Stimulated activated CD8-positive, alpha-beta memory T cell treated with anti-CD3 and anti-CD28 coated beads, Interleukin-2, amount 100 ng/mL, for 48 hours (primary cell): ENCODE measurements at regions not wholly inside any gene's neighbourhood (a gene's known extent, or its start where the extent isn't known, plus 50 kb on each side); places are given as distances from the start of the nearest gene placed in this dataset.

Experiments used
- DNase-seq, 2 donors: peaks; one replicate each; pipeline ENCODE4 v3.0.0-alpha.2; 2020; ENCODE audit warnings: low read depth in 2 of 2

DNA sequence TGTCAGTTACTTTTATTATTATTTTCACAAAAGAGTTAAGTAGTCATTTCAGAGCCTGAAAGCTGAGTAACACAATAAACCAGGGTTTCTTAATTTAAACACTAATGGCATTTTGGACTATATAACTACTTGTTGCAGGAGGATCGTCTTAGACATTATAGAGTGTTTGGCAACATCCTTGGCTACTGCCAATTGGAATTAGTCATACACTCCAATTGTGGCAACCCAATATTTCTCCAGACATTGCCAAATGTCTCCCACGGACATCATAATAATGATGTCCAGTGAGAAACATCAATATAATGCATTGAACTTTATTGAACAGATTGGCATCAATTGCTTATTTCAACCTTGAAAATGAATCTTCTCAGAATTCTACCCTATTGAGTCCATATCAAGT, 441.9 kb upstream of the ADGRL4 start:
- DNase-seq, result no peak

GRCh38 chr1:79441238-79441637, 434.7 kb upstream of the ADGRL4 start:
- no peak for DNase-seq

DNA sequence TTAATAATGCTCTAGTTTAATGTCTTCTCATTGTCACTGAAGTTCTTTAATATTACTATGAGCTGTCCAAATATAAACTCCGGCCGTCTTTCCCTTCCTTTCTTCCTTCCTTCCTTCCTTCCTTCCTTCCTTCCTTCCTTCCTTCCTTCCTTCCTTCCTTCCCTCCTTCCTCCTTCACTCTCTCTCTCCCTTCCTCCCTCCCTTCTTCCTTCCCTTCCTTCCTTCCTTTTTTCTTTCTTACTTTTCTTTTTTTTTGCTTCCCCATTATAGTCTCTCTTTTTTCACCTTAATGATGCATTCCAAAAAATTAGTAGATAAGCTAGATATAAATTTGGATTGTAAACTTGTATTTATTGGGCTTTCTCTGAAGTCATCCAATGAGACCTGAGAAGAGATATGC, 431.0 kb upstream of the ADGRL4 start:
- DNase-seq, result no peak

DNA sequence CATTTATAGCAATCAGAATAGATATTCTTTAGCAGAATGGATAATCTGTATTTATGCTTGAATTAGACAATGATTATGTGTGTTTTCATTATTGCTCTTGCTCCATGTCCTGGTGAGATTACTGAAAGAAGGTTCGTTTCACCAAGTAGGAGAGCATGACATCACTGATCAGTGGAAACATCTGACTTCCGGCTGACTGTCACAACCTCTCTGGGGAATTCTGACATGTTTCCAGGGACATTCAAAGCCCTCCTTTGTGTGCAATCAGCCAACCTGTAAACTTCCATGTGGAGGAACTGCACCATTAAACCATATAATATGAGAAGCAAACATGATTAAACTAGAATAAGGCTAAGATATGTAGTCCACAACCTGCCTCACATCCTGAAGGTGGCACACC, 424.8 kb upstream of the ADGRL4 start:
- DNase-seq, result no peak

GRCh38 chr1:79430437-79430836, 423.9 kb upstream of the ADGRL4 start:
- DNase-seq, result no peak

DNA sequence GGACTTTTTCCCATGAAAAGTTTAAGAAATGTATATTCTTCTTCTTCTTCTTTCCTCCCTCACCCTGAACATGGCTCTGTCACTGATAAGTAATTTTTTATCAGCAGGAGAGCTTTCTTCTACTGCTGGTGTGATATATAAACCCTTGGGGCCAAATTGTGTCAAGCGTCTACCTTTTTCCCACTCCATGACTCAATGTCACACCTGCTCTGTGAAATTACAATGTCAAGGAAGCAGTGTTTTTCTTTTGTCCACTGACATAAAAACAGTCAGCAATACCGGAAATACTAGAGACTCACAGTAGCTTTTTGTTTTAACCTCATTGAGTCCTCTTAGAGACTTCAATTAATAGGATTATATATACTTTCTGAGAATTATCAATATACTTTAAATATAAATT, 416.2 kb upstream of the ADGRL4 start:
- no peak for DNase-seq

DNA sequence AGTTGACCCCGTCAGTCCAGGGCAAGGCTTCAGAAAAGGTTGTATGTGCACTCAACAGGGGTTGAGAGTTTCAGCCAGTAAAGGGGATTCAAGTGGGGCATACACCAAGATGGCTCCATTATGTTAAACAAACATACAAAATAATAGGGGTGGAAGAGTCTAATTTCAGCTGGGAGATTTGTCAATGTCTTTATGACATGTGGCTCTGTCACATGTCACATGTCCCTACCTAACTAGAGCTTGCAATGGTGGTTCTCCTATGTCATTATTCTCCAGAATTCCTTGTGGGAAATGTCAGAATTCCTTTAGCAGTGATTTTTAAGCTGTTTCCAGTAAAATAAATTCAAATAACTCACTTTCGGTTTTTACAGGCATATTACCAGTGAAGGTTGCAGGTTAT, 392.0 kb upstream of the ADGRL4 start:
- DNase-seq, result no peak

- DNase-seq, result no peak
These were observed 390.4 kb upstream of the ADGRL4 start for GRCh38 chr1:79396901-79397300.

DNA sequence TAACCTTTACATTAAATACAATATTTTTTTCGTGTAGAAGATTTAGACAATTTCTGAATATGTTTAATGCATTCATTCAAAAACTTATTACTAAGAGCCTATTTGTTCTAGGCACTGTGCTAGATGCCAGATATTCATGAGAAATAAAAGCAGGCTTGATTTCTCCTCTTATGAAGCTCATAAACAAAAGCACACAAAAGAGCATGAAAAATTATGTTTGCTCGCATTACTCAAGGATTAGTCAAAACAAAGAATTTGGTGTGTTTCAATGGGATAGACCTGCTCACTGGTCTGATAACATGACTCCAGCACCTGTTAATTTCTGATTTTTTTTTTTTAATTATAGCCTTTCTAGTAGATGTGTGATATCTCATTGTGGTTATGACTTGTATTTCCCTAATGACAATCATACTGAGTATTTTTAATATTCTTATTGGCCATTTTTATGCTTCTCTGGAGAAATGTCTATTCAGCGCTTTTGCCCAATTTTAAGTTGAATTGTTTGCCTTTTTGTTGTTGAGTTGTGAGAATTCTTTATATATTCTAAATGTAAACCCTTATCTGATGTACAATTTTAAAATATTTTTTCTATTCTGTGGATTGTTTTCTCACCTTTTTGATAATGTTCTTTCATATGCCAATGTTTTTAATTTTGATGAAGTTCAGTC, 382.3 kb upstream of the ADGRL4 start:
- DNase-seq, result no peak

GRCh38 chr1:79386730-79387129, 380.2 kb upstream of the ADGRL4 start:
- DNase-seq, result no peak

DNA sequence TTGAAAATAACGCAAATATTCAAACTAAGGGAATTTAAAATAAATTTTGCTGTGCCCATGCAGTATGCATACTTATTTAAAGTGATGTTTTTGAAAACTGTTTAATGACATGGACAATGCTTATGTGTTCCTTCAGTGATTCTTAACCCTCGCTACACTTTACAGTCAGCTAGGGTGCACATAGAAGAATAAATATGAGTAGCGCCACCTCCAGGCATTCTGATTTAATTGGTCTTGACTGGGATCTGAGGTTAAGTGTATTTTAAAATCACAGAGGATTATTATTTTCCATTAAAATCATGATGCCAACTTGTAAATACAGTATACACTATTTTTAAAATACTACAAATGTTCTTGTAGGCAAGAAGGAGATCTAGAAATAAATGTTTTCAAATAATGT, 373.5 kb upstream of the ADGRL4 start:
- DNase-seq, result no peak

GRCh38 chr1:79376106-79376505, 369.6 kb upstream of the ADGRL4 start:
- no peak for DNase-seq

DNA sequence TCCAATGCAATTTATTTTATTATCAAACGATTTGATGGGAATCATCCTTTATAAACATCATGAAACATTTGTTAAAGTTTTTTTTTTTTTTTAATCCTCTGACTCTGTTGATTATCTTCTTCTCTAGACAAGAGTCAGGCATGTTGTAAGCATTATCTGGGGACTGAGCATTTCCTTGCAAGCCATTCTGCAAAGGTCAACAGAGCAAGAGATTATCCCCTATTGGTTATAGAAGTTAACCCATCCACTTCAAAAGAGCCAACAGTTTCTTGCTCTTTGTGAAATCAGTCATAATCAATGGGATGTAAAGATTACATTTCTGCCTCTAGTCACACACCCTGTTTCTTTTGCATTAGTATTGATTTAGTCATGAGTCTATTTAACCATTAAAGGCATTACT, 368.8 kb upstream of the ADGRL4 start:
- no peak for DNase-seq

DNA sequence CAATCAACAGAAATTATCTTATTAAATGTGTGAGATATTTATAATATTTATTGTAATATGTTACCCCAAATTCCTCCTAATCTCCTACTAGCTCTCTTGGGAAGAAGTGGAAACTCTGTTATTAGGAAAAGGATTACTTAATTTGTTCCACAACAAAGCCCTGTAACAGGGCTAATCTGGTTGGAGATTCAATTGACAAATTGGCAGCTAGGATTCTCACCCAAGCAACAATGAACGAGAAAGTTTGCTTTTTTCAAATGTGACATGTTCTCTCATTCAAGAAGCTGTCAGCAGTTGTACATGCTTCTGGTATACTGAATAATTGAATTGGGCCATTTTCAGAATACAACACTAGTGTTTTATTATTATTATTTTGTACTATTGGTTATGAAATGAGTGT, 367.9 kb upstream of the ADGRL4 start:
- DNase-seq, result no peak

- no peak for DNase-seq
These were observed 367.1 kb upstream of the ADGRL4 start for GRCh38 chr1:79373481-79374125.

- DNase-seq, result no peak
These were observed 365.3 kb upstream of the ADGRL4 start for GRCh38 chr1:79371802-79372201.

DNA sequence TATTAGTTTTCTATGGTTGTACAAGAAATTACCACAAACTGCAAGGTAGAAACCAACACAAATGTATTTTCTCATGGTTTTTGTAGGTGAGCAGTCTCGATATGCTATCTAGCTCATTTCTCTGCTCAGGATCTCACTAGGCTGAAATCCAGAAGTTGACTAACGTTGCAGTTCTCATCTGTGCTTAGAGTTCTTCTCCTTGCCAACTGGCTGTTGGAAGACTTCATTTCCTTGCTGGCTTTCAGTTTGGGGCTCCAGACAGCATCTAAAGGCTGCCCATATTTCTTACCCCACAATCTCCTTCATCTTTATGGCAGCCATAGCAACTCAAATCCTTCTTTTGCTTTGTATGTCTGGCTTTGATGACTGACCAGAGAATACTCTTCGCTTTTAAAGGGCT, 362.6 kb upstream of the ADGRL4 start:
- DNase-seq, result no peak

- no peak for DNase-seq
These were observed 358.4 kb upstream of the ADGRL4 start for GRCh38 chr1:79364896-79365295.

- DNase-seq, result no peak
These were observed 356.9 kb upstream of the ADGRL4 start for GRCh38 chr1:79363430-79363829.

GRCh38 chr1:79362470-79362869, 355.9 kb upstream of the ADGRL4 start:
- DNase-seq, result no peak

DNA sequence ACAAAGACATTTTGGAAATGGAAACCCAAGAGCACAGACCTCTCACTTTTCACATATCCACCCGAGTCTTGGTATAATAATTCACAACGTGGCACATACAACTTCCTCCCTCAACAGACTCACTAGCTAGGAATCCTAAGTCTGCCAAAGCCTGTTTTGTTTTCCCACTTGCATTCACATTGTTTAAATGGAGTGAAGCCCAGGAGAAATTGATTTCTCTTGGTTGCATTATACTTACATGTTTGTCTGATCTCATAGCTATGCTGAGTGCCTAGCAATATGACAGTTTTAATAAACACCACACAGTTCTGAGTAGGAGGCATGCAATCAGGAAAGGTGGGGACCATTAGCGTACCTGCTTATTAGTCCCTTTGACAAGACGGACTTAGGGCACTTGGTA, 348.6 kb upstream of the ADGRL4 start:
- DNase-seq, result no peak

- DNase-seq, result no peak
These were observed 346.7 kb upstream of the ADGRL4 start for GRCh38 chr1:79353224-79353623.

DNA sequence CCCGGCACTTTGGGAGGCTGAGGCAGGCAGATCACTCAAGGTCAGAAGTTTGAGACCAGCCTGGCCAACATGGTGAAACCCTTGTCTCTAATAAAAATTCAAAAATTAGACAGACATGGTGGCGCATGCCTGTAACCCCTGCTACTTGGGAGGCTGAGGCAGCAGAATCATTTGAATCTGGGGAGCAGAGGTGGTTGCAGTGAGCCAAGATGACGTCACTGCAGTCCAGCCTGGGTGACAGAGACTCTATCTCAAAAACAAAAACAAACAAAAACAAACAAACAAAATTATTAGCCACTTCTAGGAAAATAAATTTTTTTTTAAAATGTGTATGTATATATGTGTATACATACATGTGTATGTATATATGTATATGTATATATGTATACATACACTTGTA, 320.3 kb upstream of the ADGRL4 start:
- DNase-seq, result no peak

DNA sequence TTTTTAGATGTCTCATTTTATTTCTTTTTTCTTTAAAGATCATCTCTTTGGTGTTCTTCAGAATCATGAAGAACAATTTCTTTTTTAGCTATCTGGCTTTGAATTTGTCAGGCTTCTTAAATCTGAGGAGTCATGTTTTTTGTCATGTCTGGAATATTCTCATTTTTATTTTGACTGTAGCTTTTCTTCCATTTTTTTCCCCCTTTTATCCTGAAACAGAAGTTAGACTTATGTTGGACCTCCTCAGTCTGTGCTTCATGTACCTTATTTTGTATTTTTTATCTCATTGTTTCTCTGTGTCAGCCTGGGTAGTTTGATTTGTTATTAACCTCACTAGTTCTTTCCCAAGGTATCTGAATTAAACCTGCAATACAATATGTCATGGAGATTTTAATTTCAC, 319.2 kb upstream of the ADGRL4 start:
- no peak for DNase-seq
